ENCODE measurements at regions not wholly inside any gene's neighbourhood (a gene's known extent, or its start where the extent isn't known, plus 50 kb on each side); places are given as distances from the start of the nearest gene placed in this dataset.

DNA sequence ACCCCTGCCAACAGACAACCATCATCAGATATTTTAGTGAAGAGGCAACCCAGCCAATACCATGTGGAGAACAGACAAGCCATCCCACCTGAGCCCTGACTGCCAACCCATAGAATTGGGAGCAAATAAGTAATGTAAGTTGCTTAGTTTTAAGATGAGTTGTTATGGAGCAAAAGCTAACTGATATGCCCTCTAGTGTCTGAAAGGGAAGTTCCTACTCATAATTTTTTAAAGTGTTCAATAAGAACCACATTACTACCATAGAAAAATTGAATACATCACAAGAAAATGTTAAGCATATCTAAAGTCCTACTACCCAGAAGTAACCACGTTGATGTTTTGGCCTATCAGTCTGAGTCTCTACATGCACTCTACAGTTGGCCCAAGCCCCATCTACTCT is 50.8 kb upstream of the SLC36A4 start:
- peak; percentile 30 for DNase-seq (ENCODE audit: low read depth, low spot score)
- in situ Hi-C loops (cut with HindIII; ENCODE audit: low pct_unique_long_range_greater_than_20kb, low sequenced_read_pairs), result no loop called here

DNA sequence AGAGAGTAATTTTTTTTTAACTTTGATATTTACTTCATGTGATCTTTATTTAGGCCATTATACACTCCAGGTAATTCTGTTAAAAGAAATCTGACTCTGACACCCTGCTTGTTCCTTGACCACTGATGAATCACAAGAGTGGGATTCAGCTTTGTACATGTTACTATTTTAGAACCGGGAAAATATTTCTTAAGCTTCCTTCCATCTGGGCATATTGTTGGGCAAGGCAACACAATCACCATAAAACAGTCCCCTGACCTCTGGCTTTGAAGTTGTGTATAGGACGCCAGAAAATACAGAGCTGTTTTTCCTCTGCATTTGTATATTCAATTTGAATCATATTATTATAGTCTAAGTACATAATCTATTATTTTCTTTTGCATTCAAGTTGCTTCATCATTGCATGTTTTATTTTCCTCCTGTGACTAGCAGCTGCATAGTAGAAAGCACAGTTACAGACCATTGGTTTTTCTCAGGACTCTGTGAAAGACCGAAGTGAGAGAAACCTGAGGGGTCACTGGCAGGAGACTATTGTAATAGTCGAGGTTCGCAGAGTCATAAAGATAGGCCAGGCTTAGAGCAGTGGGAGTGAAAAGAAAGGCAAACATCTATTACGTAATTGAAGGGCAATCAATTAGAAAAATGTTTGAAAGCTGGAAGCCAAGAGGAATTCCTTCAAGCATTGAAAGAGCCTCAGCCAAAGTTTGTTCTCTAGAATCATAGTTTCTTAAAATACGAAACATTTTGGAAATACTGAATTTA is 51.8 kb upstream of the SLC36A4 start:
- in situ Hi-C loops (cut with HindIII; ENCODE audit: low pct_unique_long_range_greater_than_20kb, low sequenced_read_pairs), result no loop called here
- DNase-seq (ENCODE audit: low read depth, low spot score), result no peak

DNA sequence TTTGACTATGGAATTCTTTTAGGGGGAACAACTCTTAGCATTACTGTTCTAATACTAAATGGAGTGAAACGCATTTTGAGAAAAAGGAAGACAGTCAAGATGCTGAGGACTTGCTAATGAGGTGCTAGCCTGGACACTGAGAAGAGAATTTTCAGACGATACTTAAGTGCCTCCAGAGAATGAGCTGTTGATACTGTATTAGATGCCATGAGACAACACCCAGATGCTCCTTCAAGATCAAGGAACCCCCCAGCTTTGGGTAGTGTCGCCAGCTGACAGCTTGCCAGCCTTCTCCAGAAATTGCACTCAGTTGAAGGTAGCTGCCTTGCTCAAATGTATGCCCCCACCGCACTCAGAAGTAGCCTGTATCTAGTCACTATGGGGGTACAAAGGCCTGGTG is 52.5 kb upstream of the SLC36A4 start:
- in situ Hi-C loops (cut with HindIII; ENCODE audit: low pct_unique_long_range_greater_than_20kb, low sequenced_read_pairs), result no loop called here
- DNase-seq (ENCODE audit: low read depth, low spot score), result no peak

DNA sequence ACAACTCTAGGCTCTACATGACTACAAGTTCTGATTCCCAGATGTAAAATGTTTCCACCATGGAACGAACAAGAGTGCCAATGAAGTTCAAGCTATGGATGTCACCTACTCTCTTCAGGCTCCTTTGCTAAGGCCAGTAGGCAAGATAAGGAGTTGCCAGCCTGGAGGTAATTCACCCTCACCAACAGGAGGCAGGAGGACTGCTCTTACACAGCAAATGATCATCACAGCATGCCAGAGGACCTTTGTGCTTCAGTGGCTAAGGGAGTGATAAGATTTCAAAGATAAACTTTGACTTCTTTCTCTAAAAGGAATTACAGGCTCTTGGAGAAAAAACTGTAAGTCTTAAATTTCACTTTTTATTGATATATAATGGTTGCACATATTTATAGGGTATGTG is 54.1 kb upstream of the SLC36A4 start:
- in situ Hi-C loops (cut with HindIII; ENCODE audit: low pct_unique_long_range_greater_than_20kb, low sequenced_read_pairs), result no loop called here
- no peak for DNase-seq (ENCODE audit: low read depth, low spot score)

DNA sequence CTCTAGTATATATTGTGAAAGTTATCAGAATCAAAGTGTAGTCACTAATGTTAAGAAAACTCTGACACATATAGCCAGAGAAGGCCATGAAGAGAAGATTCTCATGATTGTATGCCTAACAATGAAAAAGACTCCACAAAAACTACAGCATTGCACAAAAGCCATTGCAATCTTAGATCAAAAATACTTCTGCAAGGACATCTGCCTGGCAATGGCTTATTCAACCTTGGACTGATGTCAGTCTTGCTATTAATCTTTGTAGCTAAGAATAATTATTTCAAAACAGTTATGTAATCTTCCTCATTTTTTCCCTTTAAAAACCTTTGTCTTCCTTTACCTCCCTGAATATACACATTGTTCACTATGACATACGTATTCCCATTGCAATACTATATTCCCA is 55.3 kb upstream of the SLC36A4 start:
- no peak for DNase-seq (ENCODE audit: low read depth, low spot score)
- in situ Hi-C loops (cut with HindIII; ENCODE audit: low pct_unique_long_range_greater_than_20kb, low sequenced_read_pairs), result no loop called here

DNA sequence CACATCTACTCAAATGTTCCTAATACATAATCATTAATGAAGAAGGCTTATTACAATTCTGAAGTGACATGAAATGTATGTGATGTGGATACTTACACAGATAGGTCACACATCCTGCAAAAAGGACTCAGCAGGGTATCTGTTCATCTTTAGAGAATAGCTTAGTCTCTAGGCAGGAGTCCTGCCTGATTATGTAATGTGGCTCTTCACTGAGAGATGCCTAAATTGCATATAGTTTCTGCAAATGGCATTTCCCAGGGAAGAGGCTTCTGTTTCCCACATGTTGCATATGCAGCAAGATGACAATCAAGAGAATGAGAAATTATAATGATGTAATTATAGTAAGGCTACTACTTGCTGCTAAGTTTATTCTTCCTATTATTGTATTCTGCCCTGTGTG is 58.8 kb upstream of the SLC36A4 start:
- DNase-seq (ENCODE audit: low read depth, low spot score), result no peak
- in situ Hi-C loops (cut with HindIII; ENCODE audit: low pct_unique_long_range_greater_than_20kb, low sequenced_read_pairs), result no loop called here

DNA sequence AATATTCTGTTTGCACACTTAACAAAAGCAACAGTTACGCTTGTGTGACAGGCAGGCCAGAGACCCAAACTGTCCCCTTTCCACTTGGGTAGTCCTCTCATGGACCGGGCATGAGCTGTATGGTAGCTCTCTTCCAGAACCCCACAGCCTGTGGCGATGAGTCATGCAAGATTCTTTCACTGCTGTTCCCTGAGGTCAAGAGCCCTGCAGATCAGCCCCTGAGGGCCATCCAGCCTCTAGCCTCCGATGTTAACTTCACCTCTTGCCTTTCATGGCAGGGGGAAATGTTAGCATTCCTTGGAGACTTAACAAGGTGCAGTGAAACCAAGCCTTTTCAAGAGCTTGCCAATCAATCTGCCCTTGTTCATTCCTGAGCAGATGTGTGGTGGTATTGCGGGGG is 63.2 kb upstream of the DEUP1 start:
- in situ Hi-C loops (cut with HindIII; ENCODE audit: low pct_unique_long_range_greater_than_20kb, low sequenced_read_pairs), result no loop called here
- no peak for DNase-seq (ENCODE audit: low read depth, low spot score)

DNA sequence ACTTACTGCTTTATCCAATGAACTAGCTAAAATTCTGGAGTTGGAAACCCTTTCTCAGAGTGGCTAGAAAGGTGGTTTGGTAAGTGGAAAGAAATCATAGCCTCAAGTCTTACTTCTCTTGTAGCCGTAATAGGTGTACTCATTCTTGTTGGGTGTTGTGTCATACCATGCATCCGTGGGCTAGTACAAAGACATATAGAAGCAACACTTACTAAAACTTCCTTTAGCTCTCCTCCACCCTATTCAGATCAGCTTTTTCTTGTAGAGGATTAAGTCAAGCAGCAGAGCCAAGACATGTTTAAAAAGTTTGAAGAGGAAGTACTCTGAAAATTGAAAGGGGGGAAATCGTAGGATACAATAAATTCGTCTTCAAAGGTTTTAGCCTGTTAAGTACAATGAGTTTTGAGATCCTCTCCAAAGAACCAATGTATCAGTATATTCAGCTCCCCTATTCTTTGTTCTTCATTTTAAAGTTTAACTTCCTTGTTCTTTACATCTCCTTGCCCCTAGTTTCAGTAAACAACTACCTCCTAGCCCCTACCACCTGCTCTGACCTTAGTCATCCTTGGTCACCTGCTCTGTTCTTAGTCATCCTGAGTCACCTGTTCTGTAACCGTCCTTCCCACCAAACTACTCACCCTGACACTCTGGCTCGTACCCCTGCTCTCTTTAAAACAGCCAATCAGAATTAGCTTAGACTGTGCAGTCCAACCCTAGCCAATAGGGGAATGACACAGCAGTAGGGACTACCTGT is 62.1 kb upstream of the DEUP1 start:
- in situ Hi-C loops (cut with HindIII; ENCODE audit: low pct_unique_long_range_greater_than_20kb, low sequenced_read_pairs), result no loop called here
- no peak for DNase-seq (ENCODE audit: low read depth, low spot score)

DNA sequence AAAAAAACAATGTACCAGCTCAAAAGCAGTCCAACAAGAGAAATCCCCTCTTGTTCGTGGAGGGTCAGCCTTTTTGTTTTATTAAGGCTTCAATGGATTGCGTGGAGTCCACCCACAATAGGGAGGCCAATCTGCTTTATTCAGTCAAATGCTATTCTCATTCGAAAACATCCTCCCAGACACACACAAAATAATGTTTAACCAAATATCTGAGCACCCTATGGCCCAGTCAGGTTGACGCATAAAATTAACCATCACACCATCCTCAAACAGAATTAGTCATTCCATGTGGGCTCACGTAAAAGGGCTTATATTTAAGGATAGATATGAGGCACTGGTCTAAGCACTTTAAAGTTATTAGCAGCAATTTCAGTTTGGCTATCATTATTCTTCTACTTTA is 58.9 kb upstream of the DEUP1 start:
- in situ Hi-C loops (cut with HindIII; ENCODE audit: low pct_unique_long_range_greater_than_20kb, low sequenced_read_pairs), result no loop called here
- no peak for DNase-seq (ENCODE audit: low read depth, low spot score)

DNA sequence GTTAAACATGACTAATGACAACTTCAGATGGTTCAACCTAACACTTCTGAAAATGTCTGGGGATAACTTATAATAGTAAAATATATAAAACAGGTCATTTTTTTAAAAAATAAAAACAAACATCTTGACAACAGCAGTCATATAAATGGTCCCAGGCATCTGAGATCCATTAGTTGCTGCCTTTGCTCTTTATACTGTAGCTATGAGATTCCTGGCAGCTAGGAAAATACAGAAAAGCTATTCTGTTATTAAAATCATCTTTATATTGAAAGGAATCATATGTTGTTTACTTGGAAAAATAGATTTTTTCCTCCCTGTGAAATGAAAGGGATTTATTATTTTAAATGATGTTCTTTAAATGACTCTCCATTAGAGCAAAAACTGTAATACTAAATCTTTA is 55.7 kb upstream of the DEUP1 start:
- DNase-seq (ENCODE audit: low read depth, low spot score), result no peak
- in situ Hi-C loops (cut with HindIII; ENCODE audit: low pct_unique_long_range_greater_than_20kb, low sequenced_read_pairs), result no loop called here

DNA sequence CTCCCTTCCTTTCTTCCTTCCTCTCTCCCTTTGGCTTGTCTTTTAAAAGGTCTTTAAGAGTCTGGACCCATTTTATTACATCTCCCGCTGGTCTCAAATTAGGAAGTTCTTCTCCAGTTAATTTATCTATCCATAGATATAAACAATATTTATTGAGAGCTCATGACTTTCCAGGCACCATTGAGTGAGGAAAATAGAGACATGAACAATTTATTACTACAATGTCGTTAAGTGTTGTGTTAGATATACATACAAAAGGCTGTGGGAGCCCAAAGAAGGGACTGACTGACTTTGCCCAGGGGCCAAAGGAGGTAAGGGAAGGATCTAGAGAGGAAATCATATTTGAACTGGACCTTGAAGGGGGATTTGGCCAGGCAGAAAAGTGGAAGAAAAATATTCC is 51.6 kb upstream of the DEUP1 start:
- no peak for DNase-seq (ENCODE audit: low read depth, low spot score)
- in situ Hi-C loops (cut with HindIII; ENCODE audit: low pct_unique_long_range_greater_than_20kb, low sequenced_read_pairs), result no loop called here

DNA sequence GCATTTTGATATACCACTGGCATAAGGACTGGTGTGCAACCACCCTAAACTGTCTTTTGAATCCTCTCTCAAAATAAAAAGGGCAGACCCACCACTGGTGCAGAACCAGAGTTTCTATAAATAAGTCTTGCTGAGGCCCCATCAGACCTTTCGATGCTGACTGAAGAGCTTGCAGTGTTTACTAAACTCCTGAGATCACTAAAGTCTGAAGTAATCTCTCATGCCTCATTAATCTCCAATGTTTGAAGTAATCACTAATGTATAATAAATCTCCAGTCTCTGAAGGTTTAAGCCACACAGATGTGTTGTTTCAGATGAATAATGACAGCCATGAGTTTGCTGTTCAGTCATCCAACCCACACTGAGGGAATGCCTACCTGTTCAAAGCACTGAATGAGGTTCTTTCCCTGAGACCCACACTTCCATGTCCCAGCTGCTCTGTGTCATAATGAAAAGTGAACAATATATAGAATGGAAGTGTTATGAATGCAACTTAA is 50.6 kb upstream of the DEUP1 start:
- in situ Hi-C loops (cut with HindIII; ENCODE audit: low pct_unique_long_range_greater_than_20kb, low sequenced_read_pairs), result no loop called here

More for the DNA sequence above, 50.6 kb upstream of the DEUP1 start:
- DNase-seq (ENCODE audit: low read depth, low spot score), result no peak
